Mucosa of descending colon (tissue), 3 donors: ENCODE measurements at regions not wholly inside any gene's neighbourhood (a gene's known extent, or its start where the extent isn't known, plus 50 kb on each side); places are given as distances from the start of the nearest gene placed in this dataset.
"Not testable (repeated sequence)": the region's sequence is repeated elsewhere in the genome, so short reads cannot be mapped to it uniquely, and the experiment has no call there.

ENCODE experiments used
- ATAC-seq: fragments of 200-7000 bp; cut with Tn5 transposase; one replicate; pipeline ENCODE4 v1.9.1; 2020; ENCODE audit warnings: mild to moderate bottlenecking, moderate library complexity
- DNase-seq, 3 donors: peaks; one replicate each; pipeline ENCODE4 v3.0.0-alpha.2; 2020
- H3K36me3 ChIP-seq: fragments of 200-600 bp; one replicate; pipeline ENCODE4 v1.8.0; 2021; ENCODE audit warnings: low read depth, mild to moderate bottlenecking
- H3K4me1 ChIP-seq: fragments of 200-600 bp; one replicate; pipeline ENCODE4 v1.8.0; 2021; ENCODE audit warnings: low read depth, mild to moderate bottlenecking
- H3K4me3 ChIP-seq: fragments of 200-600 bp; one replicate; pipeline ENCODE4 v1.8.0; 2021; ENCODE audit warnings: mild to moderate bottlenecking
- H3K9me3 ChIP-seq: fragments of 200-600 bp; one replicate; pipeline ENCODE4 v1.8.0; 2021; ENCODE audit warnings: mild to moderate bottlenecking
- CTCF ChIP-seq: fragments of 200-600 bp; IDR thresholded peaks from one replicate; pipeline ENCODE4 v1.8.0; 2022; ENCODE audit warnings: antibody characterized with exemption, mild to moderate bottlenecking
- intact Hi-C, 2 donors: fragments of 100-400 bp; cut with DNase I in 1 of 2; cut with micrococcal nuclease in 1 of 2; formaldehyde crosslinking; loops; one replicate each; pipeline versions ENCODE4 v1.11.0 to v1.11.1; 2022; cut with DNase I, micrococcal nuclease
- donor health status: DM: no; HTN: no; CAD: no; lungs with moderate emphysema.
- donor health status: DM: no; HTN: no; CAD: no.
- donor health status: DM: no; HTN: yes; CAD: no.

DNA sequence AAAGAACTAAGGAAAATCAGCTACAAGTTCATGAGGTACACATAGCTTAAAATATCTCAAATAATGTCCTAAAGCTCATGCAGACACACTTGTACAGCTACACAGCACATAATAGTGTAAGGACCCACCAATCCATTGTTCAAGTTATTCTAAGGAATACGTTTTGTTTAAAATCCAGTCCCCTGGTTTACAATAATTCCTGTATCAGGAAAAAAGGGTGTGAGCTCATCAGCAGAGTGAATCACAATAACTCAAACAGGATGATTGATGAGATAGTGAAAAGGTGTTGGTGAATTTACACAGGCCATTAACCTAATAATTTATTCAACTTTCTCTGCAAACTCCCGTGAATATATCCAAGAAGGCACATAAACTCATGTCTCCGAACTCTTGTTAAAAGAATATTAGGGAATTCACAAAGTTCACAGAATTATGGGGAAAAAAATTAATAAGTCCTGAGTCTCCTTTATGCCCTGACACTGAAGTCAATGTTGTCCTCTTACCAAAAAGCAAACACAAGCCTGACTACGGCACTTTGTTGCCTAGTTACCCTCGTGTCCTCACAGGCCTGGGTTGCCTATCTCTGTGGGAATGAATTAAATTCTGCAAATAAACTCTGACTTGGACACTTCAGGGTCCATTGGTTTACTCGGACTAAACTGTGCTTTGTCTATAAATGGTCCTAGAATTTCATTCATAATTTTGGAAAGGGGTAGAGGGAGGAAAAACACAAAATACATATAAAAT, 142.8 kb upstream of the PDE4D start:
- TF ChIP-seq CTCF = no peak
- H3K4me3 ChIP-seq = no peak overlapping the region
- ATAC-seq (no peak), DNase-seq (no peak)
- H3K4me1 ChIP-seq = no peaks in the 10 kb centered on the region
- no peaks in the 10 kb centered on the region for H3K36me3 ChIP-seq
- H3K9me3 ChIP-seq = no peaks in the 10 kb centered on the region
- intact Hi-C loops = no loop called here

- TF ChIP-seq CTCF = no peak
- no peak for ATAC-seq
- no peaks in the 10 kb centered on the region for H3K9me3 ChIP-seq
- H3K4me1 ChIP-seq = no peaks in the 10 kb centered on the region
- DNase-seq = no peak
- no peak overlapping the region for H3K4me3 ChIP-seq
- intact Hi-C loops = no loop called here
- no peaks in the 10 kb centered on the region for H3K36me3 ChIP-seq
Observed at GRCh38 chr5:60026161-60026560, 132.6 kb upstream of the PDE4D start.

- ATAC-seq (no peak), DNase-seq (no peak)
- intact Hi-C loops = no loop called here
- Histone ChIP-seq H3K36me3 (no peaks in the 10 kb centered on the region), H3K4me3 (no peak overlapping the region), H3K4me1 (no peaks in the 10 kb centered on the region), H3K9me3 (no peaks in the 10 kb centered on the region)
- TF ChIP-seq CTCF = no peak
Observed at GRCh38 chr5:60024104-60024503, 130.6 kb upstream of the PDE4D start.

DNA sequence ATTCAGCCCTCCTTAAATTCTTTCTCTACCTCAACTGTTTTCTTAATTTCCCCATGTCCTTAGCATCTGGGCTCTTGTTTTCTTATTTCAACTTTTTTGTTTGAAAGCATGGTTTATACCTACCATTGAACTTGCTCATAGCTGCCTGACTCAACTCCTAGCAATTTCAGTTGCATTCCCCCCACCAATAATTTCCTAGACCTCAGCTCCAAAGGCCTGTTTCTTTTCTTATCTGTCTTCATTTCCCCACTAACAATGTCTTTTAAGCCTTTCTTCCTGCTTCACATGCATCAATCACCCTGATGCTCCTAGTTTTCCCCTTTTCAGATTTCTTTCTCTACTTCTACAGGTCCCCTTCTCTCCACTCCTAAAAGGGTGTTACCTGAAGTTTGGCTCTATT, 129.7 kb upstream of the PDE4D start:
- DNase-seq (no peak), ATAC-seq (no peak)
- no peaks in the 10 kb centered on the region for H3K4me1 ChIP-seq
- H3K9me3 ChIP-seq = no peaks in the 10 kb centered on the region
- no peak overlapping the region for H3K4me3 ChIP-seq
- TF ChIP-seq CTCF = no peak
- H3K36me3 ChIP-seq = no peaks in the 10 kb centered on the region
- intact Hi-C loops = no loop called here

DNA sequence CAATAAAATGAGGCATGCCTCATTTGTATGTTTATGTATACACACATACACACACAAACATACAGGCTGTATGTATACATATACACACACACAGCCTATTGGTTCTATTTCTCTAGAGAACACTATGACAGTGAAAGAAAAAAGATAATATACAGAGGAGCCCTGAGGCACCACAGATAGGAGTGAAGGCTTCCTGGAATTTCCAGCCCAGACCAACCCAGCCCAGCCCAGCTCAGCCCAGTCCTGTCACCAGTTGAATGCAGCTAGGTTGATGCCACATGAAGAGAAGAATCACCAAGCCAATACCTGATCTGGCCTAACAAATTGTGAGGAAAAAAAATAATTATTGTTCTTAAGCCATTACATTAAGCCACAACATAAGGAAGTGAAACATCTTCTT, 126.9 kb upstream of the PDE4D start:
- intact Hi-C loops = no loop called here
- TF ChIP-seq CTCF = no peak
- H3K36me3 ChIP-seq = no peaks in the 10 kb centered on the region
- H3K4me1 ChIP-seq = no peaks in the 10 kb centered on the region
- no peaks in the 10 kb centered on the region for H3K9me3 ChIP-seq
- no peak overlapping the region for H3K4me3 ChIP-seq
- no peak for DNase-seq
- ATAC-seq = no peak

DNA sequence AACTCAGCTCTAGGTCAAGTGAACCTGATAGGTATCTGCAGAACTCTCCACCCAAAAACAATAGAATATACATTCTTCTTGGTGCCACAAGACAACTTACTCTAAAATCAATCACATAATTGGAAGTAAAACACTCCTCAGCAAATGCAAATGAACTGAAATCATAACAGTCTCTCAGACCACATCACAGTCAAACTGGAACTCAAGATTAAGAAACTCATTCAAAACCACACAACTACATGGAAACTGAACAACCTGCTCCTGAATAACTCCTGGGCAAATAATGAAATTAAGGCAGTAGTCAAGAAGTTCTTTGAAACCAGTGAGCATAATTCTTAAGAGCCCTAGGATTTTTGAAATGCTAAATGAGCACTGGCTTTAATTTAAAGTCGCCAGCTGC, 125.4 kb upstream of the PDE4D start:
- intact Hi-C loops, H3K9me3 ChIP-seq, H3K36me3 ChIP-seq, ATAC-seq, H3K4me1 ChIP-seq, H3K4me3 ChIP-seq, DNase-seq: not testable (repeated sequence)
